ENCODE measurements at regions not wholly inside any gene's neighbourhood (a gene's known extent, or its start where the extent isn't known, plus 50 kb on each side); places are given as distances from the start of the nearest gene placed in this dataset.

- ATAC-seq: no peak
- ChIA-PET CTCF (no interaction called here), POLR2A (no interaction called here)
- Histone ChIP-seq H3K27ac (ENCODE audit: low read length) (no peak overlapping the region), H3K4me1 (ENCODE audit: control insufficient read depth, insufficient read depth, low read length) (no peaks in the 10 kb centered on the region), H3K9me3 (ENCODE audit: control insufficient read depth, insufficient read depth, low read depth, low read length) (no peaks in the 10 kb centered on the region), H3K4me3 (ENCODE audit: low read depth in 2 of 2, low read length in 2 of 2) (no peak overlapping the region), H3K27me3 (ENCODE audit: control insufficient read depth, insufficient read depth, low read length) (peaks cover 21% of the 10 kb centered on the region), H3K36me3 (ENCODE audit: control insufficient read depth, insufficient read depth, low read length) (no peaks in the 10 kb centered on the region)
- TF ChIP-seq SIN3A (IDR thresholded peaks at IDR 0.05; ENCODE audit: borderline replicate concordance, insufficient read depth, low read depth, low read length) (no peak), REST (IDR thresholded peaks at IDR 0.05; ENCODE audit: insufficient read depth in 1 of 2, low read depth in 2 of 2, low read length in 1 of 2) (no peak), POLR2AphosphoS5 (IDR thresholded peaks at IDR 0.05; ENCODE audit: low read depth, low read length) (no peak), TCF7L2 (IDR thresholded peaks at IDR 0.05; ENCODE audit: low read depth, low read length) (no peak), CTCF (IDR thresholded peaks at IDR 0.05) (no peak)
- in situ Hi-C loops (cut with HindIII; ENCODE audit: low pct_unique_long_range_greater_than_20kb, low sequenced_read_pairs) (no loop called here), intact Hi-C loops (cut with micrococcal nuclease; ENCODE audit: unreplicated experiment) (no loop called here)
- DNase-seq (ENCODE audit: low read depth, low spot score): no peak
- BruUV-seq (replicated peaks): no TSS peak
Observed at GRCh38 chr2:169426069-169426663, 53.1 kb upstream of the BBS5 start.

GRCh38 chr2:169422120-169422519 lies 57.2 kb upstream of the BBS5 start:
- Histone ChIP-seq H3K9me3 (ENCODE audit: control insufficient read depth, insufficient read depth, low read depth, low read length) (no peaks in the 10 kb centered on the region), H3K27ac (ENCODE audit: low read length) (no peak overlapping the region), H3K4me1 (ENCODE audit: control insufficient read depth, insufficient read depth, low read length) (no peaks in the 10 kb centered on the region), H3K4me3 (ENCODE audit: low read depth in 2 of 2, low read length in 2 of 2) (no peak overlapping the region), H3K36me3 (ENCODE audit: control insufficient read depth, insufficient read depth, low read length) (no peaks in the 10 kb centered on the region), H3K27me3 (ENCODE audit: control insufficient read depth, insufficient read depth, low read length) (peaks cover 37% of the 10 kb centered on the region)
- intact Hi-C loops (cut with micrococcal nuclease; ENCODE audit: unreplicated experiment): no loop called here
- ATAC-seq (no peak), DNase-seq (ENCODE audit: low read depth, low spot score) (no peak)
- no TSS peak for BruUV-seq (replicated peaks)
- POLR2A ChIA-PET: no interaction called here
- no peak for TF ChIP-seq REST (IDR thresholded peaks at IDR 0.05; ENCODE audit: insufficient read depth in 1 of 2, low read depth in 2 of 2, low read length in 1 of 2)
- TF ChIP-seq SIN3A (IDR thresholded peaks at IDR 0.05; ENCODE audit: borderline replicate concordance, insufficient read depth, low read depth, low read length): no peak
- no peak for TF ChIP-seq TCF7L2 (IDR thresholded peaks at IDR 0.05; ENCODE audit: low read depth, low read length)
- TF ChIP-seq POLR2AphosphoS5 (IDR thresholded peaks at IDR 0.05; ENCODE audit: low read depth, low read length): no peak
- CTCF ChIA-PET: no interaction called here
- in situ Hi-C loops (cut with HindIII; ENCODE audit: low pct_unique_long_range_greater_than_20kb, low sequenced_read_pairs): no loop called here

Measured in Panc1 (cell line).